ENCODE measurements at regions not wholly inside any gene's neighbourhood (a gene's known extent, or its start where the extent isn't known, plus 50 kb on each side); places are given as distances from the start of the nearest gene placed in this dataset.

- TF ChIP-seq YY1 (IDR thresholded peaks at IDR 0.05; ENCODE audit: extremely low read depth, insufficient replicate concordance, low read depth, low read length) (no peak), CTCF (IDR thresholded peaks at IDR 0.05 in 2 of 3, conservative IDR thresholded peaks at IDR 0.05 in 1 of 3; ENCODE audit: borderline replicate concordance in 1 of 3, insufficient read depth in 1 of 3, low read depth in 2 of 3, low read length in 2 of 3) (no peak), REST (IDR thresholded peaks at IDR 0.05; ENCODE audit: low read depth) (no peak), SIN3A (IDR thresholded peaks at IDR 0.05; ENCODE audit: low read depth) (no peak), RAD21 (IDR thresholded peaks at IDR 0.05; ENCODE audit: low read depth) (no peak), EZH2 (IDR thresholded peaks at IDR 0.05) (no peak), SP1 (IDR thresholded peaks at IDR 0.05; ENCODE audit: low read depth) (no peak), ZNF274 (IDR thresholded peaks at IDR 0.05; ENCODE audit: low read depth, low read length) (no peak), POLR2A (IDR thresholded peaks at IDR 0.05; ENCODE audit: borderline replicate concordance, extremely low read depth, insufficient read depth, insufficient read length) (no peak)
Measured at GRCh38 chr13:103734837-103735236, 668.6 kb upstream of the SLC10A2 start.

Measured in HCT116 (cell line).